TTC549 (cell line): ENCODE measurements at regions not wholly inside any gene's neighbourhood (a gene's known extent, or its start where the extent isn't known, plus 50 kb on each side); places are given as distances from the start of the nearest gene placed in this dataset.

Experiments
- FAIRE-seq: peaks from 2 replicates; lab custom pipeline; 2012; peaks lifted over from hg19 to GRCh38; lab: Jason Lieb, UNC

GRCh38 chr11:127598476-127598875 is 597.9 kb upstream of the KIRREL3 start:
- no peak for FAIRE-seq

DNA sequence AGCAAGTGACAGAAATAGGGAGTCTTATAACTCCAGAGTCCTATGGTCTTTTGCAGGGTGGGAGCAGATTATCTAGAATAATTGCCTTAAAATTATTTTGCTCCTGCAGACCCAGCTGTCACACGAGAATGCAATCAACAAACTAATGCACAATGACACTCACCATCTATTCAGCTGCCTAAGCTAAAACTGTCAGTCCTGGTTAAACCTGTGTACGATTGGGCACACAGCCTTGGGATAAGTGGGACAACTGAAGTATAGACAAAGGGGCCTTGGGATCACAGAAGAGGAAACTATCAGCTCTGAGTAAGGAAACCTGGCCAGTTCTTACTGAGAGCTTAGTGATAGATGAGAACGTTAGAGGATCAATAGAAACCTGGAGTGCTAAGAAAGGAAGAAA is 595.9 kb upstream of the KIRREL3 start:
- FAIRE-seq = no peak

- FAIRE-seq = no peak
Observed at GRCh38 chr11:127592371-127592770, 591.8 kb upstream of the KIRREL3 start.

- FAIRE-seq = no peak
Observed at GRCh38 chr11:127590314-127590713, 589.7 kb upstream of the KIRREL3 start.

DNA sequence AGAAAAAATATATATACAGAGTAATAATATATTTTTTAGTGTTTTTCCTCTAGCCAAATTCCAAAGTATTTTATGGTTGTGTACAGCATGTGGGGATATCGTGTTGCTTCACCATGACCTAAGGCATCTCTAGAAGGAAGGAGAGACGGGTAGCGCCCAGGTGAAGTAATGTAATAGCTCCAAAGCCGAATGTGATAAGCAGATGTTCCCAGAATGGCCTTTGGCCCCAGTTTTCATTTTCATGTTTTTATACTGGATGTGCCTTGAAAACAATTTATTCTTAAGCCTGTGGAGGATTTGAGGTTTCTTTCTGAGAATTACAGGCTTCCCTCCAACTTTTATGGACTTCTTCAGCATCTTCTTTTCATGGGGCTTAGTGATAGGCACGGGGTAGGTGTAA is 587.9 kb upstream of the KIRREL3 start:
- FAIRE-seq = no peak

DNA sequence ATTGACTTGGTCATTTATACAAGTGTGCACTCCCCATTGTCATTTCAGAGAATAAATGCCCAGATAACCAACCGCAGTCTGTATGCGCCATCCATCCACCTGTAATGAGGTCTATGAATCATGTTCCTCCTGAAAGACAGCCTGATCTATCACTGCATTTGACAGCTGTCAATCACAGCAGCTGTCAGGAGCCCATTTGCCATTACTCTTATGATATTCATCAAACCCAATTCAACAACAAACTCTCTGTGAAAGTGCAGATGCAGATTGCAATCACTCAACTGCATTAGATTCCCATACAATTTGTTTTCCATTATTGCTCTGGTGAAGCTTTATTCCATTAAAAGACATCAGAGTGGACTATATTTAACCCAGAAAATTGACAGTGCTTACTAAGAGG is 586.9 kb upstream of the KIRREL3 start:
- no peak for FAIRE-seq

GRCh38 chr11:127576210-127576609 is 575.6 kb upstream of the KIRREL3 start:
- no peak for FAIRE-seq

- no peak for FAIRE-seq
Observed at GRCh38 chr11:127574478-127574877, 573.9 kb upstream of the KIRREL3 start.

DNA sequence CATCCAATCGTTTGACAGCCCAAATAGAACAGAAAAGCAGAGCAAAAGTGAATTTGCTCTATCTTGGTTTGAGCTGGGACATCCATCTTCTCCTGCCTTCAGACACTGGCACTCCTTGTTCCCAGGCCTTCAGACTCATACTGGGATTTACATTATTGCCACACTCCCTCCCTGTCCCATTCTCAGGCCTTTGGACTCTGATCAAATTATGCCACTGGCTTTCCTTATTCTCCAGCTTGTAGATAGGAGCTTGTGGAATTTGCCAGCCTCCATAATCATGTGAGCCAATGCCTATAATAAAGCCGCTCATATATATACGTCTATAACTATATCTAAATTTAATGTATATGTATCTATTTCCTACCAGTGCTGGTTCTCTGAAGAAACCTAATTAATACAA is 568.3 kb upstream of the KIRREL3 start:
- no peak for FAIRE-seq

- no peak for FAIRE-seq
Observed at GRCh38 chr11:127567237-127567932, 566.8 kb upstream of the KIRREL3 start.

DNA sequence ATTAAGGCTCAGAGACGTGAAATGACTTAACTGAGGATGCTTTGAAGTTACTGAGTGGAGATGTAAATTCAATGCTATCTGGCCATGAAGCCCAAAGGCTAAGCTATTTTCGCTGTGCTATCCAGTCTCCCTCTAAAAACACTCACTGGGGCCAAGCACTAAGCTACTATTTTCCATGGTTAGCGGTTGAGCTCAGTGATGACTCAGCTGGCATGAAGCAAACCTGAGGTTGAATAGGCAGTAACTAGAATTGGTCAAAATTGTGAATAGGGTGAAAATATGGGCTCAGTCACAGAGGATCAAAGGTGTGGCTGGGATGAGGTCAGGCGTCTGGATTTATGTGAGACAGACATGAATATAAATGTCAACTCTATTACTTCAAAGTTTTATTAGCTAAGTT is 564.2 kb upstream of the KIRREL3 start:
- FAIRE-seq = no peak

- no peak for FAIRE-seq
Observed at GRCh38 chr11:127559978-127560377, 559.4 kb upstream of the KIRREL3 start.

DNA sequence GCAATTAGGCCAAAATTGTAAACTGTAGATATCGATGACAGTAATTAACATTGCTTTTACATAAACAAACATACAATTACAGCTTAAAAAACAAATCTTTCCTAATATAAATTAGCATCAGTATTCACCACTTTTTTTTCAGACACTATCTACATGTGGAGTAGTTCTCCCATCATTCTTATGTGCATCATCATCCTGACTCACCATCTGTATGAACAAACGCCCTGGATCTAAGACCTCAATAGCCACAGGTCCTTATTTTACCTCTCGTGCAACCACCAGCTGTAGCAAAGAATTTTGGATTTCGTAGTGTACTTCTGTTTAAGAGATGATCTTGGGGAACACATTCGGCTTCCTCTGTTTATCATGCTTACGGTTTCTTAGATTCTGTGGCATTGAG is 551.9 kb upstream of the KIRREL3 start:
- no peak for FAIRE-seq

- no peak for FAIRE-seq
Observed at GRCh38 chr11:127531167-127531566, 530.6 kb upstream of the KIRREL3 start.

DNA sequence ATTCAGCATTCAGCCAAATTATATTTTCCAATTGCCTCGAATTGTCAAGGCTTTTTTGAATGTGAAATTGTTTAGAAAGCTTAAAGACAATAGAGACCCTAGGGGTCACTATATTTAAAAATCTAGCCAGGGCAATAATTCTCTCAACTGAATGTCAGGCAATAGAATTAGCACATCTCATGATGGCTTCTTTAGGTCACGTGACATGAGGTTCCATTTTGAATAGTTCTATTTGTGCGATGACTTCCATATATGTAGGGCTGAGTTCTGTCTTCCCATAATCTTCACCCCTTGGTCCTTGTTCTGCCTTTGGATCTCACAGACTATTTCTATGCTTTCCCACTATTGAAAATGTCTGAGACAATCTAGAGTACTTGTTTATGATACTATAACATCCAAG is 527.7 kb upstream of the KIRREL3 start:
- FAIRE-seq = no peak

- no peak for FAIRE-seq
Observed at GRCh38 chr11:127524618-127525017, 524.0 kb upstream of the KIRREL3 start.

DNA sequence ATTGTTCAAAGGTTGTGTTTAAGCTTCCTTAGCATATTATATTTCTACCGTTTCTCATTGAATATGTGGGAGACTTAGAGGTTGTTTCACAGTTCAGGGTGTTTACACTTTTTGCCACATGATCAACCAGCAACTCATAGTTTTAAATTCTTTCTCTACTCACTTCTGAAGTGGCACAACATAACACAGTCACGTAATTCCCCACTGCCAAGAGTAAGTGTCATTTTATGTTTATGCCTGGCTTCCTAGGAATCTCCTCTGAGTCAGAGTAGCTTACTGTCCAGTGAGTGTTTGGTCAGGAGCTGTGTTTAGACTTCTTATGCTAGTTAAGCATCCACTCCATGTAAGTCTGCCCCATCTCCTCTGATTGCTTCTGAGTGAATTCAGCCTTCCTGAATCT is 520.8 kb upstream of the KIRREL3 start:
- no peak for FAIRE-seq

GRCh38 chr11:127507851-127508250 is 507.3 kb upstream of the KIRREL3 start:
- no peak for FAIRE-seq

GRCh38 chr11:127506647-127507046 is 506.1 kb upstream of the KIRREL3 start:
- FAIRE-seq = no peak

- no peak for FAIRE-seq
Observed at GRCh38 chr11:127506126-127506525, 505.6 kb upstream of the KIRREL3 start.

GRCh38 chr11:127496165-127496564 is 495.6 kb upstream of the KIRREL3 start:
- FAIRE-seq = no peak

GRCh38 chr11:127493330-127494022 is 492.9 kb upstream of the KIRREL3 start:
- FAIRE-seq = no peak

DNA sequence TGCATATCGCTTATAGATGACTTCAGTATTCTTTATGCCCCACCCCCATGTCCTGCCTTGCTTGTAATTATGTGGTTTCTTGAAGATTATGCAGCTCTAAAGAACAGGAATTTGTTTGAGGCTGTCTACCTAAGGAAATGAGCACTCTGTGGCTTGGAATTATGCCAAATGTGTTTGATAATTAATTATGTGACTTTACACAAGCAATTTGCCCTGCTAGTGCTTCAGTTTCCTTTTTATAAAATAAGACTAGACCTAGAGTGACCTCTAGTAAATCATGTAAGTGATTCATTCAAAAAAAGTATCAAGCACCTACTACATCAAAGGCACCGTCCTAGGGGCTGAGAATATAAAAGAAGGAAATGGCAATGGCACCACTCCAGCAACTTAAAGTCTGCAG is 491.5 kb upstream of the KIRREL3 start:
- no peak for FAIRE-seq

DNA sequence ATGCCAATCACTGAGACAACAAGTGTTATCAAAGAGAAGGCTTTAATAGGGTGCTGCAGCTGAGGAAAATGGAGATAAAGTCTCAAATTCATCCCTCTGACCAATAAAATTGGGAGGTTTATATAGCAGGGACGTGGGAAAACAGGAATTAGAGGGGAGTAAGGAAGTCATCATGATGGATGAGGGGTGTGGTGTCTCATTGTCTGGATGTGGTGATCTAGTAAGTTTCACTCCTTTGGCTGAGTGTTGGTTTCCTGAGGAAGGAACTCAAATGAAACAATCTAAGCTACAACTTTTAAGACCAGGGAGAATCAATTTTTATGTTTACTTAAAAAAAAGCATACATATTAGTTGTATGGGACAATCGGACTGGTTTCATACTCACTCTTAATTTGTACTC is 491.0 kb upstream of the KIRREL3 start:
- no peak for FAIRE-seq
